ENCODE measurements at regions not wholly inside any gene's neighbourhood (a gene's known extent, or its start where the extent isn't known, plus 50 kb on each side); places are given as distances from the start of the nearest gene placed in this dataset.

- Histone ChIP-seq H3K4me3 (ENCODE audit: low read length) (no peak overlapping the region), H3K9me3 (ENCODE audit: control insufficient read depth, insufficient read depth, low read length) (no peaks in the 10 kb centered on the region), H3K27me3 (ENCODE audit: control insufficient read depth, insufficient read depth, low read length) (no peaks in the 10 kb centered on the region), H3K27ac (ENCODE audit: low read length) (no peak overlapping the region), H3K36me3 (ENCODE audit: control insufficient read depth, insufficient read depth, low read length) (no peaks in the 10 kb centered on the region), H3K4me1 (ENCODE audit: control insufficient read depth, insufficient read depth, low read length) (peaks cover 2% of the 10 kb centered on the region; the same call in 1 of the 2 replicates)
- no CpG with 5 or more reads among the region's 2 CpGs for WGBS (ENCODE audit: insufficient coverage, insufficient read length)
- DNase-seq (ENCODE audit: low read depth, low spot score) = no peak
Measured at GRCh38 chr6:91278416-91278815, 691.5 kb upstream of the MAP3K7 start.

- H3K27ac ChIP-seq (ENCODE audit: low read length) = no peak overlapping the region
- H3K9me3 ChIP-seq (ENCODE audit: control insufficient read depth, insufficient read depth, low read length) = no peaks in the 10 kb centered on the region
- WGBS (ENCODE audit: insufficient coverage, insufficient read length) = no CpG with 5 or more reads among the region's 2 CpGs
- H3K27me3 ChIP-seq (ENCODE audit: control insufficient read depth, insufficient read depth, low read length) = no peaks in the 10 kb centered on the region
- peaks cover 2% of the 10 kb centered on the region; the same call in 1 of the 2 replicates for H3K4me1 ChIP-seq (ENCODE audit: control insufficient read depth, insufficient read depth, low read length)
- no peak overlapping the region for H3K4me3 ChIP-seq (ENCODE audit: low read length)
- H3K36me3 ChIP-seq (ENCODE audit: control insufficient read depth, insufficient read depth, low read length) = no peaks in the 10 kb centered on the region
- DNase-seq (ENCODE audit: low read depth, low spot score) = no peak
Measured at GRCh38 chr6:91276315-91276714, 689.4 kb upstream of the MAP3K7 start.

- no CpG with 5 or more reads among the region's 5 CpGs for WGBS (ENCODE audit: insufficient coverage, insufficient read length)
- H3K4me3 ChIP-seq (ENCODE audit: low read length) = no peak overlapping the region
- no peaks in the 10 kb centered on the region for H3K36me3 ChIP-seq (ENCODE audit: control insufficient read depth, insufficient read depth, low read length)
- no peak for DNase-seq (ENCODE audit: low read depth, low spot score)
- H3K27ac ChIP-seq (ENCODE audit: low read length) = no peak overlapping the region
- no peaks in the 10 kb centered on the region; the same call in 1 of the 2 replicates for H3K4me1 ChIP-seq (ENCODE audit: control insufficient read depth, insufficient read depth, low read length)
- H3K27me3 ChIP-seq (ENCODE audit: control insufficient read depth, insufficient read depth, low read length) = no peaks in the 10 kb centered on the region
- H3K9me3 ChIP-seq (ENCODE audit: control insufficient read depth, insufficient read depth, low read length) = no peaks in the 10 kb centered on the region
Measured at GRCh38 chr6:91273729-91274128, 686.9 kb upstream of the MAP3K7 start.

GRCh38 chr6:91271807-91272206 lies 684.9 kb upstream of the MAP3K7 start:
- Histone ChIP-seq H3K4me1 (ENCODE audit: control insufficient read depth, insufficient read depth, low read length) (no peaks in the 10 kb centered on the region), H3K27ac (ENCODE audit: low read length) (no peak overlapping the region)
- no CpG with 5 or more reads among the region's 6 CpGs for WGBS (ENCODE audit: insufficient coverage, insufficient read length)

GRCh38 chr6:91268941-91269340 lies 682.1 kb upstream of the MAP3K7 start:
- no CpG with 5 or more reads among the region's 2 CpGs for WGBS (ENCODE audit: insufficient coverage, insufficient read length)
- Histone ChIP-seq H3K4me3 (ENCODE audit: low read length) (no peak overlapping the region), H3K9me3 (ENCODE audit: control insufficient read depth, insufficient read depth, low read length) (no peaks in the 10 kb centered on the region), H3K27ac (ENCODE audit: low read length) (no peak overlapping the region), H3K4me1 (ENCODE audit: control insufficient read depth, insufficient read depth, low read length) (no peaks in the 10 kb centered on the region), H3K27me3 (ENCODE audit: control insufficient read depth, insufficient read depth, low read length) (no peaks in the 10 kb centered on the region), H3K36me3 (ENCODE audit: control insufficient read depth, insufficient read depth, low read length) (no peaks in the 10 kb centered on the region)
- DNase-seq (ENCODE audit: low read depth, low spot score) = no peak

More at GRCh38 chr6:91271807-91272206, 684.9 kb upstream of the MAP3K7 start:
- Histone ChIP-seq H3K4me3 (ENCODE audit: low read length) (no peak overlapping the region), H3K9me3 (ENCODE audit: control insufficient read depth, insufficient read depth, low read length) (no peaks in the 10 kb centered on the region), H3K36me3 (ENCODE audit: control insufficient read depth, insufficient read depth, low read length) (no peaks in the 10 kb centered on the region), H3K27me3 (ENCODE audit: control insufficient read depth, insufficient read depth, low read length) (no peaks in the 10 kb centered on the region)
- no peak for DNase-seq (ENCODE audit: low read depth, low spot score)

GRCh38 chr6:91267246-91267645 lies 680.4 kb upstream of the MAP3K7 start:
- WGBS (ENCODE audit: insufficient coverage, insufficient read length) = no CpG with 5 or more reads among the region's 6 CpGs

GRCh38 chr6:91266156-91266555 lies 679.3 kb upstream of the MAP3K7 start:
- Histone ChIP-seq H3K9me3 (ENCODE audit: control insufficient read depth, insufficient read depth, low read length) (no peaks in the 10 kb centered on the region), H3K27me3 (ENCODE audit: control insufficient read depth, insufficient read depth, low read length) (no peaks in the 10 kb centered on the region), H3K36me3 (ENCODE audit: control insufficient read depth, insufficient read depth, low read length) (no peaks in the 10 kb centered on the region), H3K4me3 (ENCODE audit: low read length) (no peak overlapping the region), H3K27ac (ENCODE audit: low read length) (no peak overlapping the region), H3K4me1 (ENCODE audit: control insufficient read depth, insufficient read depth, low read length) (peaks cover 1% of the 10 kb centered on the region; the same call in 1 of the 2 replicates)
- no peak for DNase-seq (ENCODE audit: low read depth, low spot score)

More at GRCh38 chr6:91267246-91267645, 680.4 kb upstream of the MAP3K7 start:
- Histone ChIP-seq H3K9me3 (ENCODE audit: control insufficient read depth, insufficient read depth, low read length) (no peaks in the 10 kb centered on the region), H3K27ac (ENCODE audit: low read length) (no peak overlapping the region), H3K4me1 (ENCODE audit: control insufficient read depth, insufficient read depth, low read length) (no peaks in the 10 kb centered on the region), H3K36me3 (ENCODE audit: control insufficient read depth, insufficient read depth, low read length) (no peaks in the 10 kb centered on the region), H3K27me3 (ENCODE audit: control insufficient read depth, insufficient read depth, low read length) (no peaks in the 10 kb centered on the region), H3K4me3 (ENCODE audit: low read length) (no peak overlapping the region)
- DNase-seq (ENCODE audit: low read depth, low spot score) = no peak

GRCh38 chr6:91243436-91243835 lies 656.6 kb upstream of the MAP3K7 start:
- no peaks in the 10 kb centered on the region for H3K9me3 ChIP-seq (ENCODE audit: control insufficient read depth, insufficient read depth, low read length)

GRCh38 chr6:91242614-91242949 lies 655.7 kb upstream of the MAP3K7 start:
- Histone ChIP-seq H3K9me3 (ENCODE audit: control insufficient read depth, insufficient read depth, low read length) (no peaks in the 10 kb centered on the region), H3K4me1 (ENCODE audit: control insufficient read depth, insufficient read depth, low read length) (no peaks in the 10 kb centered on the region), H3K36me3 (ENCODE audit: control insufficient read depth, insufficient read depth, low read length) (no peaks in the 10 kb centered on the region), H3K4me3 (ENCODE audit: low read length) (no peak overlapping the region), H3K27me3 (ENCODE audit: control insufficient read depth, insufficient read depth, low read length) (no peaks in the 10 kb centered on the region), H3K27ac (ENCODE audit: low read length) (no peak overlapping the region)
- no peak for DNase-seq (ENCODE audit: low read depth, low spot score)
- no CpG with 5 or more reads among the region's 3 CpGs for WGBS (ENCODE audit: insufficient coverage, insufficient read length)

More at GRCh38 chr6:91243436-91243835, 656.6 kb upstream of the MAP3K7 start:
- Histone ChIP-seq H3K27me3 (ENCODE audit: control insufficient read depth, insufficient read depth, low read length) (no peaks in the 10 kb centered on the region), H3K27ac (ENCODE audit: low read length) (no peak overlapping the region), H3K4me1 (ENCODE audit: control insufficient read depth, insufficient read depth, low read length) (no peaks in the 10 kb centered on the region), H3K4me3 (ENCODE audit: low read length) (no peak overlapping the region), H3K36me3 (ENCODE audit: control insufficient read depth, insufficient read depth, low read length) (no peaks in the 10 kb centered on the region)
- DNase-seq (ENCODE audit: low read depth, low spot score) = no peak
- WGBS (ENCODE audit: insufficient coverage, insufficient read length) = no CpG with 5 or more reads among the region's 2 CpGs

GRCh38 chr6:91241946-91242613 lies 655.2 kb upstream of the MAP3K7 start:
- H3K27ac ChIP-seq (ENCODE audit: low read length) = no peak overlapping the region
- WGBS (ENCODE audit: insufficient coverage, insufficient read length) = no CpG with 5 or more reads among the region's 6 CpGs
- H3K4me3 ChIP-seq (ENCODE audit: low read length) = no peak overlapping the region
- no peaks in the 10 kb centered on the region for H3K4me1 ChIP-seq (ENCODE audit: control insufficient read depth, insufficient read depth, low read length)
- H3K36me3 ChIP-seq (ENCODE audit: control insufficient read depth, insufficient read depth, low read length) = no peaks in the 10 kb centered on the region
- no peaks in the 10 kb centered on the region for H3K27me3 ChIP-seq (ENCODE audit: control insufficient read depth, insufficient read depth, low read length)
- H3K9me3 ChIP-seq (ENCODE audit: control insufficient read depth, insufficient read depth, low read length) = no peaks in the 10 kb centered on the region
- no peak for DNase-seq (ENCODE audit: low read depth, low spot score)

- no CpG with 5 or more reads among the region's 1 CpG for WGBS (ENCODE audit: insufficient coverage, insufficient read length)
- no peaks in the 10 kb centered on the region for H3K36me3 ChIP-seq (ENCODE audit: control insufficient read depth, insufficient read depth, low read length)
Measured at GRCh38 chr6:91240878-91241603, 654.2 kb upstream of the MAP3K7 start.

More at GRCh38 chr6:91240878-91241603, 654.2 kb upstream of the MAP3K7 start:
- no peaks in the 10 kb centered on the region for H3K4me1 ChIP-seq (ENCODE audit: control insufficient read depth, insufficient read depth, low read length)
- H3K4me3 ChIP-seq (ENCODE audit: low read length) = no peak overlapping the region
- H3K9me3 ChIP-seq (ENCODE audit: control insufficient read depth, insufficient read depth, low read length) = no peaks in the 10 kb centered on the region
- no peaks in the 10 kb centered on the region for H3K27me3 ChIP-seq (ENCODE audit: control insufficient read depth, insufficient read depth, low read length)
- no peak for DNase-seq (ENCODE audit: low read depth, low spot score)
- no peak overlapping the region for H3K27ac ChIP-seq (ENCODE audit: low read length)

Data from iPS DF 6.9 (cell line).